T-helper 2 cell (primary cell): ENCODE measurements at regions not wholly inside any gene's neighbourhood (a gene's known extent, or its start where the extent isn't known, plus 50 kb on each side); places are given as distances from the start of the nearest gene placed in this dataset.

ENCODE experiments used
- DNase-seq, 5 experiments: peaks; one replicate each; pipeline versions ENCODE4 v3.0.0 to v3.0.0-alpha.2; 2012 to 2022

GRCh38 chr13:29953542-29953941 lies 103.1 kb upstream of the UBL3 start:
- DNase-seq: no peak

GRCh38 chr13:29952245-29952644 lies 101.8 kb upstream of the UBL3 start:
- DNase-seq: no peak

DNA sequence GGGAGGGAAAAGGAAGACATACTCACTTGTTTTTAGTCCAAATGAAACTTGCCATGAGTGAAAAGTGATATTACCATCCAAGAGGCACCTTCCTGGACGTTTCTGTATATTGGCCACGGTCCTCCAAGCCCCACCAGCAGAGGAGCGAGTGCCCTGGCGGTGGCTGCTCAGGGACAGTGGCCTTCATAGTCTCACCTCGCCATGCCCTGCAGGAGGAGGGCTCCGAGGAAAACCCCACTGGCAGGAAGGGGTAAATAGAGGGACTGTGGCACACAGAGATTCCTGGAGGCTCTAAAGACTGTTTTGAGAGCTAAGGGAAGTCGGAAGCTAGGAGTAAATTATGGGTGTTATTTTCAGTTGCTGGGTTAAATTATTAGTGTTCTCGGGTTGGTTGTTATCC lies 98.4 kb upstream of the UBL3 start:
- DNase-seq: no peak

DNA sequence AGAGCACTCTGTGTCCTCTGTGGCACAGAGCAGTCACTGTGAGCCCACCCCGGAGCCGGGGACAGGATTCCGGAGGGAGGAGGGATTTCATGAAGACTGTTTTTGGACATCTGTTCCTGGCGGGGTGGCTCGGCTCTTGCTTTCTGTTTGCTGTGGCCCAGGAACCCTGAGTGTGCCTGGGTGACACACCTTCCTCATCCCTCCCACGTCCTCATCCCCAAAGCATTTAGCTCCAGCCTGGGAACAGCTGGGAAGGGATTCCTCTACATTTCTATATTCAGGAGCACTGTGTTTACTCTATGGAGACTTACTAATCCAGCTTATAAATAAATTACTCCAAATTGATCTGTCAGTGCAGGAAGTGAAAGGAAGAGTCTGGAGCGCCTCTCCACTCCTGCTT lies 97.8 kb upstream of the UBL3 start:
- no peak for DNase-seq

DNA sequence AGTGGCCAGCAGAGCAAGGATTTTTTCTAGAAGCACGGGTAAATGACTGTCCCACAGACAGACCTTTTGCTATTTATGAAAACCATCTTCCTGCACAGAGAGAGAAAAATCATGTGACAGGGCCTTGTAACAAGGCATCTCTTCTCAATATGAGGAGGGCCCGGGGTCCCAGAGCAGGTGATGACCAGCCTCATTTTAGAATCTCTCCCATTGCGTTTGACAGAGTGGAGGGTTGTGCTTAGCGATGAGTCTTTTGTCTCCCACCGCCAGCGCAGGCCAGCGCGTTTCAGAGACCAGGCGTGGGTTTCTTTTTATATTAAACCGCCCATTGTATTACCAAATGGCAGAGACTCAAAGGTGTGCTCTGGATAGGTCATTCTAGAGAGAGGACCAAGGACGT lies 97.4 kb upstream of the UBL3 start:
- no peak for DNase-seq

DNA sequence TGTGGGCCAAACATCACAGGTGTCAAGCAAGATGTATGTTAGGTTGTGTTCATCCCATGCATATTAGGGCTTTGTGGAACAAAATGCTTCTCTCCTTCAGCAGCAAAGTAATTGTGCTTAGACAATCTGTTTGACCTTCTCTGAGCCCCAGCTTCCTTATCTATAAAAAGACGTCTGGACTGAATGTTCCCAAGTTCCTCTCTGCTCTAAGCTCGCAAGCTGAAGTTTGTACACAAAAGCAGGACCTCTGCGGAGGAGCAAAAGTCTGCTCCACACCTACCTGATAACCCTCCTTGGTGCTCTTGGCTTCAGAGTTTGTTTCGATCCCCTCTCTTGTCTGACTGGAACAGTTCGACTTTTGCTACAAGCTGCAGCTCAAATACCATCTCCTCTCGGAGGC lies 95.7 kb upstream of the UBL3 start:
- DNase-seq: no peak

GRCh38 chr13:29943686-29944085 lies 93.3 kb upstream of the UBL3 start:
- DNase-seq: no peak

- DNase-seq: no peak
Measured at GRCh38 chr13:29943273-29943672, 92.9 kb upstream of the UBL3 start.

DNA sequence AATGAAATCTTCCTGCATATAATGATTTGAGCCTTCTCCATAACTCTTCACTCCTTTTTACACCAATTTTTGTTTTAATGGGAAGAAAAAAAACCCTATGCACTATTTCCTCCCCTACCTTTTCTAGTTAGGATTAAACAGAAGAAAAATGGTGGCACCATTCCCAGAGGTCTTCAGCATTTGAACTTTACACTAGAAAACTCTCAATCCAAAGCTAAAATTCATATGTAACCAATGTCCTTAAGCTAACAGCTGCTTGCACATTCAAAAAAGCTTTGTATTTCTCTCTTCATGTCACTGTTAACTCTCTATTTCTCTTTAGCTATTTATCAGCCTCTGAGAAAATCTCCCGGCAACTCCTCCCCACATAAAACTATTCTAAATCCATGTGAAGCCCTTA lies 90.3 kb upstream of the UBL3 start:
- DNase-seq: no peak

DNA sequence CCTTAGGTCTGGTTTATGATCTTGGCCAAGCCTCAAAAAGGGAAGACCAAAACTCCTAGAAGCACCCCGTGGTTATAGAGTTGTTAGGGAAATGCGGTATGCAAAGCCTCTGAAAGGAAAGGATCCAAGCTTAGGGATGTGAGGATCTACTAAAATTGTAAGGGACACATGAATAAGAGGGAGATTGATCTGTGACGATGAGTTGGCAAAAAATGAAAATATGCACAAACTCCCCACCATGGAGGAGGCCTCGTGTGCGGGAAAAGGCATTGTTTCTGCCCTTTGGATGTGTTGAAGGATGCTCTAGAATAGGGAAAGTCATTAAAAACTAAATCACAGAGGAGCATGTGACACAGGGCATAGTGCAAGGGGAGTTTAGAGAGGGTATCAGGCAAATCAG lies 88.7 kb upstream of the UBL3 start:
- no peak for DNase-seq

- DNase-seq: peak in 2 of 5 experiments; percentile 22 to 85
Measured at GRCh38 chr13:29937841-29938240, 87.4 kb upstream of the UBL3 start.

- no peak for DNase-seq
Measured at GRCh38 chr13:29937379-29937778, 87.0 kb upstream of the UBL3 start.

DNA sequence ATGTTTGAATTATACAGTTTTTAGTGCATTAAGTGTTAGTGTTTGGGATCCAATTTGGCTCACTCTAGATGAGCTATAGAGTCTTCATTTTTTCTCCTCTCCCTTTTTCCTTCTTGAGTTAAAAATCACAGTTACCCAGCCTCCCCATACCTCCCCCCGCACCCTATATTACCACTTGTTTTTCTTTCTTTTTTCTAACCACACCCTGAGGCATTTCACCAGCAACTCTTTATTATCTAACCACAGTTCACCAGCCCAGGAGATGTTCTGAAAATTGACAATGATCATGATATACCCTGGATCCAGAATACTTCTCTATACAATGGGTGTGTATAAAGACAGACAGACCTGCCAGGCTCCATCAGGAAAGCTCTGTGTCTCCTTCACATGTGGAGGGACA lies 86.5 kb upstream of the UBL3 start:
- peak in 1 of 5 experiments; percentile 76 for DNase-seq

GRCh38 chr13:29936051-29936813 lies 85.8 kb upstream of the UBL3 start:
- peak in 1 of 5 experiments; percentile 48 for DNase-seq

- DNase-seq: peak; percentile 20 to 98 (median 53)
Measured at GRCh38 chr13:29935309-29935981, 85.0 kb upstream of the UBL3 start.

GRCh38 chr13:29934531-29935308 lies 84.3 kb upstream of the UBL3 start:
- peak in 1 of 5 experiments; percentile 62 for DNase-seq

- DNase-seq: no peak
Measured at GRCh38 chr13:29933401-29933800, 83.0 kb upstream of the UBL3 start.

DNA sequence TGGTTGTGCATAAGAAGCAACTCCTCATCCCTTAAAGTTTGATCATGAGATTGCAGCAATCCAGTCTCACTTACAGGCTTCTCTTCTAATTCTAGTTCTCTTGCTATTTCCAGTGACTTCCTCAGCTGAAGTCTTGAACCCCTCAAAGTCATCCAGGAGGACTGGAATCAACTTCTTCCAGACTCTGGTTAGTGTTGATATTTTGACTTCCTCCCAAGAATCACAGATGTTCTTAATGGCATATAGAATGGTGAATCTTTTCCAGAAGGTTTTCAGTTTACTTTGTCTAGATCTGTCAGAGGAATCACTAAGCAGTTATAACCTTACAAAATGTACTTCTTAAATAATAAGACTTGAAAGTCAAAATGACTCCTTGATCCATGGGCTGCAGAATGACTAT lies 81.3 kb upstream of the UBL3 start:
- DNase-seq: no peak

- no peak for DNase-seq
Measured at GRCh38 chr13:29929062-29929847, 78.8 kb upstream of the UBL3 start.

DNA sequence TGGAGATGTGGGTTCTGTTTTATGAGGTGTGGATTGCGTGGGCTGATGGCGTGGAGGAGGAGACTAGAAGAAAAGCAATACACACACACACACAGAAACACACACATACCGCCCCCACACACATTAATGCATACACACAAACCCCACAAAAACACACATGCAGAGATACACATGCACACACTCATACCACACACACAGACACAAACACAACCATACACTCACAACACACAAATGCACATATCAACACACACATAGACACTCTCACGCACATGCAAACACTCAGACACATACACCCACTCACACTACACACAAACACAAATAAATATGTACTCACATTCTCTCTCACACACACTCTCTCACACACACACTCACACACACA lies 75.7 kb upstream of the UBL3 start:
- no peak for DNase-seq

- DNase-seq: no peak
Measured at GRCh38 chr13:29925457-29926097, 75.2 kb upstream of the UBL3 start.
